DMS114 treated with DMSO at 0.1 percent for 48 hours (cell line): ENCODE measurements at regions not wholly inside any gene's neighbourhood (a gene's known extent, or its start where the extent isn't known, plus 50 kb on each side); places are given as distances from the start of the nearest gene placed in this dataset.

ENCODE experiments used
- DNase-seq: peaks from one replicate; lab custom pipeline; 2025; ENCODE audit not compliant: unreplicated experiment; lab: John Stamatoyannopoulos, UW

GRCh38 chr9:18208166-18209059 lies 265.5 kb upstream of the ADAMTSL1 start:
- no peak for DNase-seq

- no peak for DNase-seq
Measured at GRCh38 chr9:18215626-18216025, 258.3 kb upstream of the ADAMTSL1 start.

- no peak for DNase-seq
Measured at GRCh38 chr9:18216376-18216775, 257.6 kb upstream of the ADAMTSL1 start.

GRCh38 chr9:18228101-18228500 lies 245.9 kb upstream of the ADAMTSL1 start:
- no peak for DNase-seq

GRCh38 chr9:18229992-18230676 lies 243.8 kb upstream of the ADAMTSL1 start:
- DNase-seq: no peak

DNA sequence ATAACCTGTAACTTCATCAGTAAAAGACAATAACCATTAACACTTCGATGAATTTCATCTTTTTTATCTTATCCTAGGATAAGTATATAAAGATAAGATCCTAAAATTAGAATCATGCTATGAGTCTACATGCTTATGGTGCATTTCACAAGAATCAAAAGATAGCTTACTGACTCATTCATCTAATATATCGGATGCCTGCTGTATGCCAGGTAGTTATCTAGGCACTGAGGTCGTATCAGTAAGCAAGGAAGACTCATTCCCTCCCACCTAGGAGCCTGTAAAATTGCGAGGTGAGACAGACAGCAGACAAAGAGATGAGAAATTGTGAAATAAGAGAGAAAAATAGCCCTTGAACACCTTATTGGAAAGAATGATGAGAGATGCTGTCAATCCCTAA lies 240.6 kb upstream of the ADAMTSL1 start:
- DNase-seq: no peak

GRCh38 chr9:18233776-18234445 lies 240.0 kb upstream of the ADAMTSL1 start:
- DNase-seq: no peak

GRCh38 chr9:18235181-18235908 lies 238.6 kb upstream of the ADAMTSL1 start:
- no peak for DNase-seq

GRCh38 chr9:18236336-18236735 lies 237.6 kb upstream of the ADAMTSL1 start:
- no peak for DNase-seq

DNA sequence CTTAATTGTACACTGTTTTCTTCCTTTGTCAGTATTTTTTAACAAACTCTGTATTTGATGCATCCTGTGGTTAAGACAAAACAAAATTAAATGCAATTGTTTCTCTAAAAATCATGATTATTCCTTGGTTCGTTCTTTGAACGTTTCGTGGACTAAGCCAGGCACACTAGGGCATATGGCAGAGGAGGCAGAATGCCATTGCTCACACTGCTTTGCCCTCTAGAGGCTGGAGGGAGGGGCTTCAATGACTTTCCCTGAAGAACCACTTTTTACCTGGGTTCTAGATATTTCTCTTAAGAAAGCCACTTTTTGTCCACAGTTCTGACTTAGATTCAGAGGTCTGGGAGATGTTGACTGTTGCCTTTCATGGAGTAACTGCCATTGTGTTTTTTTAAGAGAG lies 236.2 kb upstream of the ADAMTSL1 start:
- DNase-seq: no peak

- no peak for DNase-seq
Measured at GRCh38 chr9:18238254-18238653, 235.7 kb upstream of the ADAMTSL1 start.

- no peak for DNase-seq
Measured at GRCh38 chr9:18238752-18239447, 235.1 kb upstream of the ADAMTSL1 start.

DNA sequence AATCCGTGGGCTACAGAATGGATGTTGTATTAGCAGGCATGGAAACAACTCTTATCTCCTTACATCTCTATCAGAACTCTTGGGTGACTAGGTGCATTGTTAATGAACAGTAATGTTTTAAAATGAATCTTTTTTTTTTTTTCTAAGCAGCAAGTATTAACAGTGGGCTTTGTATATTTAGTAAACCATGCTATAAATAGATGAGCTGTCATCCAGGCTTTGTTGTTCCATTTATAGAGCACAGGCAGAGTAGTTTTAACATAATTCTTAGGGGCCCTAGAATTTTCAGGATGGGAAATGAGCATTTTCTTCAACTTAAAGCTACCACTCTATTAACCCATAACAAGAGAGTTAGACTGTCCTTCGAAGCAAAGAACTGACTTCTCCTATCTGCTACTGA lies 233.7 kb upstream of the ADAMTSL1 start:
- DNase-seq: no peak

DNA sequence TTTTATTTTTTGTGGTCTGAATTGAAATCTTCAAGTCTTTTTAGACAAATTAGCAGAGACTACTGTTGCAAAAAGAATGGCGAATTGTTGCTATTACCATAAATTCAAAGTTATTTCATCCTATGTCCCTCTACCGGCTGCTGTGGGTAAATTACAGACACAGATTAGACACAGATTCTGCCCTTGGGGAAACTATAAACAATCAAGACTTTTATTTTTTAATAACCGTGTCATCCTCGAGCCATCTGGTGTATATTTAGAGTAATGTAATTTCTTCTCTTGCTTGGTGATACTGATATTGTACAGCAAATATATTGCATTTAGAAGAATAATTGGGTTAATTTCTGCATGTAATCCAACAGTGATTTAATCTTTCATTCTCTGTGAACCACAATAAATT lies 228.0 kb upstream of the ADAMTSL1 start:
- DNase-seq: no peak

DNA sequence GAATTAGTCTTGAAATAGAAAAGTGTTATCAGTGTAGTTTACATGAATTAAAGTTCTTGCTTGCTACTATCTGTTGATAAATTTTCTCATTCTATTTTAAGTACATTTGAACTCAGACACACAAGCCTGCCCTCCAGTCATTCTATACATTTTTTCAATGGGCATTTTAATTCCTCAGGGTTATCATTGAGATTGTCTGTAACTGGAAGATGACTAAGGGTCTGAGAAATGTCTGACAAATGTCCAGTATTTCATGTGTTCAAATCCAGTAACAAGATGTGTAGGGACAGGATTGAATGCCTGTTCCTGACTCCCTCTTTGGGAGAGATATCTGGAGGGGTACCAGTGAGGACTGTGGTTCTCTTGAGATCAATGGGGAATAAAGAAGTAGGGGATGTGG lies 223.9 kb upstream of the ADAMTSL1 start:
- DNase-seq: no peak

- no peak for DNase-seq
Measured at GRCh38 chr9:18253950-18254349, 220.0 kb upstream of the ADAMTSL1 start.

DNA sequence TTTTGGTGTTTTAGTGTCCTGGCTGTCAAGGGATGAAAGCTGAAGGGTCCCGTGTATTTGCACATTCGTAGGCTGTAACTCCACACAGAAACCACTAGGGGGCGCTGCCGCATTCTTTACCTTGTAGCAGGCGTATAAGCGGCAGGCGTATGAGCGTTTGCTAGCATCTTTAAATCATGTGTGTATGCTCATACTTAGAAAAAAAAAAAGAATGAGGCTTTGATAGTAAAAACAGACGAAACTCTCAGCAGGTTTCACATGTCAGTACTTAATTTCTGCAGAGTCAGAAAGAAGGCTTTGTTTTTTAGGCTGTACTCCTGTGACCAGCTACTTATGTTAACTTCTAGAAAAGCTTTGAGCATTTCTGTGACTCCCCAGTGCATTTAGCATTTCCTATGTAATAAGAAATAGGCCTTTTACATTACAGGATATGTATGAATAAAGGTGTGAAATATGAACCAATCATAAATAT lies 218.8 kb upstream of the ADAMTSL1 start:
- peak; percentile 40 for DNase-seq

- DNase-seq: no peak
Measured at GRCh38 chr9:18255747-18256146, 218.2 kb upstream of the ADAMTSL1 start.

GRCh38 chr9:18256568-18256967 lies 217.4 kb upstream of the ADAMTSL1 start:
- no peak for DNase-seq

- DNase-seq: no peak
Measured at GRCh38 chr9:18260521-18260920, 213.4 kb upstream of the ADAMTSL1 start.
